ENCODE measurements at regions not wholly inside any gene's neighbourhood (a gene's known extent, or its start where the extent isn't known, plus 50 kb on each side); places are given as distances from the start of the nearest gene placed in this dataset.

DNA sequence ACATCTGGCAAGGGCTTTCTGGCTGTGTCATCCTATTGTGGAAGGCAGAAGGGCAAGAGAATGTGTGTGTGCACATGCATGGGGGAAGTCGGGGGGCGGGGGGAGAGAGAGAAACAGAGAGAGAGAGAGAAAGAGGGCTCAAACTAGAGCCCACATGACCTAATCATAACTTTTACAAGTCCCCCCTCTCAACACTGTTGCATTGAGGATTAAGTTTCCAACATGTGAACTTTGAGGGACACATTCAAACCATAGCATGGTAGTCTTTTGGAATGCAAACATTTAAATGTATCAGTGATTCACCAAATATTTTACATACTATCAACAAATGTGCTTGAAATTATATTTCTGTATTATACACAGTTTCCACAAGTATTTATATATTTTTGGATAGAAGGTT is 655.4 kb upstream of the B3GALT2 start:
- Histone ChIP-seq H3K4me3 (ENCODE audit: low read depth, low read length) (no peak overlapping the region), H3K9me3 (no peaks in the 10 kb centered on the region; the same call in 1 of the 2 replicates), H3K4me1 (no peaks in the 10 kb centered on the region), H3K27me3 (replicated peaks; ENCODE audit: control insufficient read depth, insufficient read depth, low read length) (no peaks in the 10 kb centered on the region), H3K36me3 (ENCODE audit: control insufficient read depth, insufficient read depth, low read length) (no peaks in the 10 kb centered on the region)
- H3K27me3 Mint-ChIP-seq (ENCODE audit: insufficient read depth, unreplicated experiment): no peaks in the 10 kb centered on the region
- no peaks in the 10 kb centered on the region for H3K36me3 Mint-ChIP-seq (ENCODE audit: insufficient read depth, unreplicated experiment)
- H3K27ac Mint-ChIP-seq (ENCODE audit: unreplicated experiment): no peak overlapping the region
- ChIA-PET POLR2A (no interaction called here), CTCF (no interaction called here)
- no peak overlapping the region for H3K4me3 Mint-ChIP-seq (ENCODE audit: unreplicated experiment)
- no peaks in the 10 kb centered on the region for H3K4me1 Mint-ChIP-seq (ENCODE audit: low read depth, unreplicated experiment)
- TF ChIP-seq, protein P1, sequence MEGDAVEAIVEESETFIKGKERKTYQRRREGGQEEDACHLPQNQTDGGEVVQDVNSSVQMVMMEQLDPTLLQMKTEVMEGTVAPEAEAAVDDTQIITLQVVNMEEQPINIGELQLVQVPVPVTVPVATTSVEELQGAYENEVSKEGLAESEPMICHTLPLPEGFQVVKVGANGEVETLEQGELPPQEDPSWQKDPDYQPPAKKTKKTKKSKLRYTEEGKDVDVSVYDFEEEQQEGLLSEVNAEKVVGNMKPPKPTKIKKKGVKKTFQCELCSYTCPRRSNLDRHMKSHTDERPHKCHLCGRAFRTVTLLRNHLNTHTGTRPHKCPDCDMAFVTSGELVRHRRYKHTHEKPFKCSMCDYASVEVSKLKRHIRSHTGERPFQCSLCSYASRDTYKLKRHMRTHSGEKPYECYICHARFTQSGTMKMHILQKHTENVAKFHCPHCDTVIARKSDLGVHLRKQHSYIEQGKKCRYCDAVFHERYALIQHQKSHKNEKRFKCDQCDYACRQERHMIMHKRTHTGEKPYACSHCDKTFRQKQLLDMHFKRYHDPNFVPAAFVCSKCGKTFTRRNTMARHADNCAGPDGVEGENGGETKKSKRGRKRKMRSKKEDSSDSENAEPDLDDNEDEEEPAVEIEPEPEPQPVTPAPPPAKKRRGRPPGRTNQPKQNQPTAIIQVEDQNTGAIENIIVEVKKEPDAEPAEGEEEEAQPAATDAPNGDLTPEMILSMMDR (IDR thresholded peaks at IDR 0.05; ENCODE audit: insufficient read depth in 1 of 2, low read depth in 1 of 2, low read length in 1 of 2, severe bottlenecking in 1 of 2, unreplicated experiment in 1 of 2): no peak
- BruUV-seq (replicated peaks): no TSS peak
- intact Hi-C loops (cut with micrococcal nuclease; ENCODE audit: unreplicated experiment): no loop called here
- no peaks in the 10 kb centered on the region for H3K9me3 Mint-ChIP-seq (ENCODE audit: unreplicated experiment)
- DNase-seq: no peak

DNA sequence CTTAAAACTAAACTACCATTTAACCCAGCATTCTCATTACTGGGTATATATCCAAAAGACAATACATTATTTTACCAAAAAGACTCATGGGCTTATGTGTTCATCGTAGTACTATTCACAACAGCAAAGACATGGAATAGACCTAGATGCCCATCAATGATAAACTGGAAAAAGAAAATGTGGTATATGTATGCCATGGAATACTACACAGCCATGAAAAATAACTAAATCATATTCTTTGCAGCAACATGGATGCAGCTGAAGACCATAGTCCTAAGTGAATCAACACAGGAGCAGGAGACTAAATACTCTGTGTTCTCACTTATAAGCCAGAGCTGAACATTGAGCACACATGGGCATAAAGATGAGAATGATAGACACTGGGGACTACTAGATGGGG is 645.1 kb upstream of the B3GALT2 start:
- Histone ChIP-seq H3K9me3 (no peaks in the 10 kb centered on the region), H3K4me1 (no peaks in the 10 kb centered on the region), H3K36me3 (ENCODE audit: control insufficient read depth, insufficient read depth, low read length) (no peaks in the 10 kb centered on the region), H3K4me3 (ENCODE audit: low read depth, low read length) (no peak overlapping the region), H3K27me3 (replicated peaks; ENCODE audit: control insufficient read depth, insufficient read depth, low read length) (no peaks in the 10 kb centered on the region)
- no peak overlapping the region for H3K4me3 Mint-ChIP-seq (ENCODE audit: unreplicated experiment)
- peaks cover 18% of the 10 kb centered on the region for H3K9me3 Mint-ChIP-seq (ENCODE audit: unreplicated experiment)
- no peak for DNase-seq
- ChIA-PET CTCF (no interaction called here), POLR2A (no interaction called here)
- TF ChIP-seq, protein P1 (IDR thresholded peaks at IDR 0.05; ENCODE audit: insufficient read depth in 1 of 2, low read depth in 1 of 2, low read length in 1 of 2, severe bottlenecking in 1 of 2, unreplicated experiment in 1 of 2): no peak
- no peaks in the 10 kb centered on the region for H3K4me1 Mint-ChIP-seq (ENCODE audit: low read depth, unreplicated experiment)
- BruUV-seq (replicated peaks): no TSS peak
- intact Hi-C loops (cut with micrococcal nuclease; ENCODE audit: unreplicated experiment): no loop called here
- no peaks in the 10 kb centered on the region for H3K36me3 Mint-ChIP-seq (ENCODE audit: insufficient read depth, unreplicated experiment)
- no peak overlapping the region for H3K27ac Mint-ChIP-seq (ENCODE audit: unreplicated experiment)
- H3K27me3 Mint-ChIP-seq (ENCODE audit: insufficient read depth, unreplicated experiment): no peaks in the 10 kb centered on the region

DNA sequence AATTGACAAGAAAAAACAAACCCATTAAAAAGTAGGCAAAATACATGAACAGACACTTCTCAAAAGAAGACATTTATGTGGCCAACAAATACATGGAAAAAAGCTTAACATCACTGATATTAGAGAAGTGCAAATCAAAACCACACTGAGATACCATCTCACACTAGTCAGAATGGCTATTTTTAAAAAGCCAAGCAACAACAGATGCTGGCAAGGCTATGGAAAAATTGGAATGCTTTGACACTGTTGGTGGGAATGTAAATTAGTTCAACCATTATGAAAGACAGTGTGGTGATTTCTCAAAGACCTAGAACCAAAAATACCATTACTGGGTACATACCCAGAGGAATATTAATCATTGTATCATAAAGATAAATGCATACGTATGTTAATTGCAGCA is 641.1 kb upstream of the B3GALT2 start:
- Mint-ChIP-seq H3K9me3 (ENCODE audit: unreplicated experiment) (peaks cover 18% of the 10 kb centered on the region), H3K36me3 (ENCODE audit: insufficient read depth, unreplicated experiment) (no peaks in the 10 kb centered on the region), H3K27me3 (ENCODE audit: insufficient read depth, unreplicated experiment) (no peaks in the 10 kb centered on the region), H3K4me1 (ENCODE audit: low read depth, unreplicated experiment) (no peaks in the 10 kb centered on the region), H3K4me3 (ENCODE audit: unreplicated experiment) (no peak overlapping the region), H3K27ac (ENCODE audit: unreplicated experiment) (no peak overlapping the region)
- TF ChIP-seq, protein P1 (IDR thresholded peaks at IDR 0.05; ENCODE audit: insufficient read depth in 1 of 2, low read depth in 1 of 2, low read length in 1 of 2, severe bottlenecking in 1 of 2, unreplicated experiment in 1 of 2): no peak
- ChIA-PET POLR2A (no interaction called here), CTCF (no interaction called here)
- no TSS peak for BruUV-seq (replicated peaks)
- Histone ChIP-seq H3K9me3 (no peaks in the 10 kb centered on the region), H3K27me3 (replicated peaks; ENCODE audit: control insufficient read depth, insufficient read depth, low read length) (no peaks in the 10 kb centered on the region), H3K36me3 (ENCODE audit: control insufficient read depth, insufficient read depth, low read length) (no peaks in the 10 kb centered on the region), H3K4me1 (no peaks in the 10 kb centered on the region), H3K4me3 (ENCODE audit: low read depth, low read length) (no peak overlapping the region)
- intact Hi-C loops (cut with micrococcal nuclease; ENCODE audit: unreplicated experiment): no loop called here
- no peak for DNase-seq
